HG03064 (cell line): ENCODE measurements at regions not wholly inside any gene's neighbourhood (a gene's known extent, or its start where the extent isn't known, plus 50 kb on each side); places are given as distances from the start of the nearest gene placed in this dataset.

Source experiments
- ATAC-seq: cut with Tn5 transposase; IDR thresholded peaks from one replicate; pipeline ENCODE4 v1.9.1; 2021; ENCODE audit warnings: low read depth; ENCODE audit not compliant: unreplicated experiment

DNA sequence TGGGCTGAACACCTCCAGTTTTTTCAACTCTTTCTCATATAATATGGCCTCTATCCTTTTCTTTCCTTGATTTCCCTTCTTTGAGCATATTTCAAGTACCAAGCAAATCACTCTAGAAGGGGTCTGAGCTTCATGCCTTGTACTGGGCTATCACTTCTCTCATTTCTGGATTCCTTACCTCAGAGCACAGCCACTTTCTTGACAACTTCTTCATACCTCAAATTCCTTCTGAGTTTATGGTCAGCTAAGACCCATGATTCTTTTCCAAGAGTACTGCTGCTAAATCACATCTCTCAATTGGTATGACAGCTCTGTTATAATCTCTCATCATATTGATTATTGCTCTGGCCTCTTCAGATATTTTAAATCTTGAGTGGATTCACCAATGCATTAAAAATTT is 224.8 kb upstream of the ZBED5 start:
- ATAC-seq = no peak

- no peak for ATAC-seq
Observed at GRCh38 chr11:11081776-11082175, 223.9 kb upstream of the ZBED5 start.

- no peak for ATAC-seq
Observed at GRCh38 chr11:11081288-11081687, 223.4 kb upstream of the ZBED5 start.

- ATAC-seq = no peak
Observed at GRCh38 chr11:11078344-11079086, 220.7 kb upstream of the ZBED5 start.

DNA sequence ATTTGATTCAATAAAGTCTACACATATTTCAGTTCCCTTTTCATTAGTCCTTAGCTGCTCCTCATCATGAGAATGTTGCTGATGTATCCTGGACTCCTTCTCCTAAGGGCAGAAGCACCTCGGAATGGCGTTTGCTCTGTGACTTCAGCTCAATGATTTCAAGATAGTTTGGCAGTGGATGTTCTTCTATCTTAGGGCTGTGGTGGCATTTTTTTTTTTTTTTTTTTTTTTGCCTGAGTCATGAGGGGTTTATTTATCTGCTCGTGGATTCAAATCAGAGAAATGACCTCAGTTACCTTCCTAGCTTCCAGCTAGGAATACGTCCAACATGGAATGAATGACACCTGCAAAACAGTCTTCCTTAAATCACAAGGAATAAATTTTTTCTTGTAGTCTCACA is 220.0 kb upstream of the ZBED5 start:
- ATAC-seq = no peak

- no peak for ATAC-seq
Observed at GRCh38 chr11:11076879-11077278, 219.0 kb upstream of the ZBED5 start.

GRCh38 chr11:11076276-11076675 is 218.4 kb upstream of the ZBED5 start:
- no peak for ATAC-seq

DNA sequence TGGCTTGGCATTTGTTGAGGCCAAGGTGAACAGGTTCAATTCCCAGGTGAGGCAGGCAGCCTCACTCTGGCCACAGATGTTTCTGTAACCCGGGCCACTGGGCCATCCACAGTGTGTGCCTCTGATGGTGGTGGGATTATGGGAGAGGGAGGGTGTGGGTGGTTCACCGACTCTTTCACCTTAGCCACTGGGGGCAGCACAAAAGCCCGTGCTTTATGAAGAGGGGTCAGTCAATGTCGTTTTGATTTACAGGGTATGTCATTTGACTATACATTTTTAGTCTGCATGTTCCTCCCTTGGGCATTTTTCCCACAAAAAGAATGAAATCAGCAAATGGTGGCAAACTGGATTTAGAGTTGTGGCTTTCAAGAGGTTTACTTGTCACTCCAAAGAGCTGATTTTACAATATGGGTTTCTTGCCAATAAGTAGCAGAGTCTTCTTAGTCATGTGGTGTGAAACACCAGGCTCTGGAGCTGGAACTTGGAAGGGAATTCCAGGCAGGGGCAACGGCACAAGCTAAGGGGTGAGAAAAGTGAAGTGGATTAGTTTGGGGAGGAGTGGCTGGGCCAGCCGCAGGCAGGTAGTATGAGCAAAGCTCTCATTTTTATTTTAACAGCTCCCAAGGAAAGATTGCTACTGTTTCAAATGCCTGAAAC is 217.8 kb upstream of the ZBED5 start:
- no peak for ATAC-seq

- no peak for ATAC-seq
Observed at GRCh38 chr11:11074686-11075335, 217.0 kb upstream of the ZBED5 start.

DNA sequence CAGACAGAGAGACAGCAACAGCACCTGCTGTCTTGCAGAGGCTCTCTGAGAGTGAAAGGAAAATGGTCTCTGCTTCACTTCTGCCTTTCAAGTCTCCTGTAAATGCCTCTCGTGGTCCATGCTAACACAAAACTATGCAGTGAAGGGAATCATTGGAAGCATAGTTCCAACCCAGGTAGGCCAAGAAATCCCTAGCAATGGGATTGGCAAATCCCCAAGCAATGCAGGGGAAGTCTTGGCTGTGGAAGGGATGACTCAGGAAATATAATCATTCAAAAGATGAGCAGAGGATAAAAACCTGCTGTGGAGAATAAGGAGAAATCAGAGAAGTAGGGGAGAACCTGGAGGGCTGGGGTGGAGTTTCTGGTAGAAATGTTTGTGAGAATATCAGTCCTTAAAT is 216.1 kb upstream of the ZBED5 start:
- ATAC-seq = no peak

- no peak for ATAC-seq
Observed at GRCh38 chr11:11072067-11072466, 214.2 kb upstream of the ZBED5 start.

DNA sequence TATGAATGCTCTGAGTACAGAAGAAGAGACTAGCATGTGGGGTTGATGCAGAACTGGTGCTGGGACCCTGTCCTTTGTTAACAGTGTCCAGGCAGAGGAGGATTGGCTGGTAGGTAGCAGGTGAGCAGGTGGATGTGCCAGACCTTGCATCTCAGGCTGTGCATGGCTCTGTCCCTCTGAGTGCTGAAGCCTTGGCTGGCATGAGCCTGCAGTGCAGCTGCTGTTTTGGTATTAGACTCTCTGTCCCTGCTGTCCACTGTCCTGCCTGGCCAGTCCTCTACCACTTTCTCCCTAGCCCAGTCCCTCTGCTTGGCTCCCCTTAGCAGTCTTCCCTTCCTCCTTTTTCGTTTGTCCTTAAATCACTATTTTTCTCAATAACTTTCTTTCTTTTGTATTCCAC is 213.6 kb upstream of the ZBED5 start:
- no peak for ATAC-seq

DNA sequence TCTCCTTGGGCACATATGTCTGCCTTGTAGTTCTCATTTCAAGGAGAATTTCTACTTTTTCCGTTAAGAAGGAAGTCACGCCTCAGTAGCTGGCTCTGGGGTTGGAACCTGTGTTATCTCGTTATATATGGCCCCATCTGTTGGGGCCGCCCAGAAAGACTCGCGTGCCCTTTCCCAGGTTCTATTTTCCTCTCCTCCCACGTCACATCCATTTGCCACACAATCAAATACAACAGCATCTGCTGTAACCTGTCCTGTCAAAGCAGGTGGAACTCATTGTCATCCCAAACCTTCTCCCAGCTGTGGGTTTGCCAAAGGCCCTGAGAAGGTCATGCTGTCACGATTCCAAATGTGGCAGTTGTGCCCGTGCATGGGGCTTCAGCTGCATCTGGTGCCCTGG is 213.1 kb upstream of the ZBED5 start:
- no peak for ATAC-seq

- ATAC-seq = no peak
Observed at GRCh38 chr11:11069841-11070835, 212.3 kb upstream of the ZBED5 start.

DNA sequence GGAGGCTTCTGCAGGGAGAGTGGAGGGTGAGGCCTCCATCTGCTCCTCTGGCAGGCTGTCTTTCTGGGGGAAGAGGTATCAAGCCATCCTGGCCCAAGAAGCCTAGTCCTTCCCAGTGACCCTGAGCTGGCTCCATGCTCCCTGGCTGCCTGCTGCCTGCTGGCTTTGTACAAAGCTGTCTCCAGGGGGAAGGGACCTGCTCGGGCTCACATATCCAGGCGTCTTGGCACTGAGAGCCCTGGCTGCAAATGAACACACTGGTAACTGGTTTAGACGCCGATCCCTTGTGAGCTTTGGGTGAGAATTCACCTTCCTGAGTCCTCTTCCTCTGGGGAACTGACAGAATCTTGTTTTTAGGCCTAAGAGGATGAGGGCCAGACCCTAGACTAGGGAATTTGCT is 210.3 kb upstream of the ZBED5 start:
- no peak for ATAC-seq

GRCh38 chr11:11065396-11065795 is 207.5 kb upstream of the ZBED5 start:
- no peak for ATAC-seq

GRCh38 chr11:11057472-11057854 is 199.6 kb upstream of the ZBED5 start:
- no peak for ATAC-seq

- ATAC-seq = no peak
Observed at GRCh38 chr11:11056749-11057471, 199.1 kb upstream of the ZBED5 start.

GRCh38 chr11:11056316-11056715 is 198.5 kb upstream of the ZBED5 start:
- no peak for ATAC-seq
